Kidney epithelial cell (primary cell): ENCODE measurements at regions not wholly inside any gene's neighbourhood (a gene's known extent, or its start where the extent isn't known, plus 50 kb on each side); places are given as distances from the start of the nearest gene placed in this dataset.

ENCODE experiments used
- DNase-seq: peaks from one replicate; pipeline ENCODE4 v3.0.0-alpha.2; 2010; ENCODE audit warnings: low read depth
- H3K27me3 ChIP-seq: 2 replicates; pipeline ENCODE4 v1.6.0; 2011; ENCODE audit warnings: low read length; ENCODE audit not compliant: control insufficient read depth, insufficient read depth
- H3K36me3 ChIP-seq: 2 replicates; pipeline ENCODE4 v1.5.1; 2011; ENCODE audit warnings: low read length; ENCODE audit not compliant: control insufficient read depth, insufficient read depth
- H3K4me3 ChIP-seq: 2 replicates; pipeline ENCODE4 v1.5.1; 2011; ENCODE audit warnings: low read depth, mild to moderate bottlenecking, control low read depth, low read length
- CTCF ChIP-seq: IDR thresholded peaks from 2 replicates; pipeline ENCODE4 v1.5.1; 2011; ENCODE audit warnings: mild to moderate bottlenecking, moderate library complexity, low read length, control low read depth, inconsistent platforms; ENCODE audit not compliant: insufficient read depth, poor library complexity, severe bottlenecking

- Histone ChIP-seq H3K4me3 (no peak overlapping the region), H3K27me3 (no peaks in the 10 kb centered on the region), H3K36me3 (no peaks in the 10 kb centered on the region)
- TF ChIP-seq CTCF: no peak
- no peak for DNase-seq
These were observed 246.9 kb upstream of the TANK start for GRCh38 chr2:160913323-160913722.

- no peak overlapping the region for H3K4me3 ChIP-seq
- no peak for DNase-seq
- no peaks in the 10 kb centered on the region for H3K36me3 ChIP-seq
- no peaks in the 10 kb centered on the region for H3K27me3 ChIP-seq
- TF ChIP-seq CTCF: no peak
These were observed 246.0 kb upstream of the TANK start for GRCh38 chr2:160914217-160914616.

GRCh38 chr2:160916300-160916699 is 243.9 kb upstream of the TANK start:
- Histone ChIP-seq H3K27me3 (no peaks in the 10 kb centered on the region), H3K4me3 (no peak overlapping the region), H3K36me3 (no peaks in the 10 kb centered on the region)
- no peak for DNase-seq
- TF ChIP-seq CTCF: no peak

GRCh38 chr2:160917850-160918249 is 242.4 kb upstream of the TANK start:
- peak; percentile 54 for DNase-seq
- Histone ChIP-seq H3K27me3 (no peaks in the 10 kb centered on the region), H3K36me3 (no peaks in the 10 kb centered on the region), H3K4me3 (no peak overlapping the region)
- no peak for TF ChIP-seq CTCF

- Histone ChIP-seq H3K36me3 (no peaks in the 10 kb centered on the region), H3K4me3 (no peak overlapping the region), H3K27me3 (no peaks in the 10 kb centered on the region)
- DNase-seq: no peak
- no peak for TF ChIP-seq CTCF
These were observed 242.0 kb upstream of the TANK start for GRCh38 chr2:160918258-160918657.

GRCh38 chr2:160918906-160919503 is 241.2 kb upstream of the TANK start:
- no peak for DNase-seq

More at GRCh38 chr2:160918906-160919503, 241.2 kb upstream of the TANK start:
- Histone ChIP-seq H3K36me3 (no peaks in the 10 kb centered on the region), H3K4me3 (no peak overlapping the region), H3K27me3 (no peaks in the 10 kb centered on the region)
- TF ChIP-seq CTCF: peak; percentile 52
